ENCODE measurements at regions not wholly inside any gene's neighbourhood (a gene's known extent, or its start where the extent isn't known, plus 50 kb on each side); places are given as distances from the start of the nearest gene placed in this dataset.

- H3K79me2 ChIP-seq (ENCODE audit: insufficient read depth, low read length) = no peaks in the 10 kb centered on the region
- no peak overlapping the region for H2BK15ac ChIP-seq (ENCODE audit: low read depth, low read length)
- H3K23ac ChIP-seq (ENCODE audit: insufficient read length, low read depth, low read length) = no peak overlapping the region
- no peaks in the 10 kb centered on the region for H3K27me3 ChIP-seq (ENCODE audit: insufficient read depth, low read length)
- no peak overlapping the region for H2BK20ac ChIP-seq (ENCODE audit: low read depth, low read length, poor library complexity, severe bottlenecking)
- Mint-ChIP-seq H3K27me3 (ENCODE audit: low read depth) (no peaks in the 10 kb centered on the region), H3K4me1 (peaks cover 16 to 28% of the 10 kb centered on the region in 2 experiments), H3K9me3 (peaks cover 0 to 3% of the 10 kb centered on the region in 2 experiments; a peak in 3 of 5 replicates), H3K4me3 (no peak overlapping the region), H3K27ac (no peak overlapping the region), H3K36me3 (ENCODE audit: insufficient read depth in 1 of 3, low read depth in 3 of 3) (peaks cover 0 to 4% (median 0%) of the 10 kb centered on the region in 3 experiments; a peak in 2 of 7 replicates)
- H4K91ac ChIP-seq (ENCODE audit: insufficient read length, low read depth, low read length) = no peak overlapping the region
- no peak for DNase-seq
- no peak for TF ChIP-seq CTCF (conservative IDR thresholded peaks at IDR 0.05)
- no peak overlapping the region for H3K9ac ChIP-seq (ENCODE audit: extremely low read depth, insufficient read length, low read length)
- no peak overlapping the region for H3K4ac ChIP-seq (ENCODE audit: low read depth, low read length)
- H4K20me1 ChIP-seq (ENCODE audit: control insufficient read depth, insufficient read depth, insufficient read length) = no peaks in the 10 kb centered on the region
- no peaks in the 10 kb centered on the region for H3K23me2 ChIP-seq (ENCODE audit: insufficient read length, low read depth, low read length, poor library complexity, severe bottlenecking)
- H2BK5ac ChIP-seq (ENCODE audit: insufficient read length, low read length) = no peak overlapping the region
- H3K4me1 ChIP-seq (ENCODE audit: insufficient read depth, low read length) = no peaks in the 10 kb centered on the region; the same call in 1 of the 2 replicates
- H2AK5ac ChIP-seq (ENCODE audit: insufficient read length, low read length) = no peak overlapping the region
- no peak overlapping the region for H3K56ac ChIP-seq (ENCODE audit: insufficient read length, low read depth, low read length)
- H3T11ph ChIP-seq (ENCODE audit: low read length) = no peak overlapping the region
- no CpG with 5 or more reads among the region's 2 CpGs for WGBS (ENCODE audit: extremely low coverage, insufficient read length, low lambda C conversion rate)
- H3K9me3 ChIP-seq (ENCODE audit: control insufficient read depth, low read depth, low read length) = no peaks in the 10 kb centered on the region
- H4K8ac ChIP-seq (replicated peaks; ENCODE audit: insufficient read length, low read depth, low read length) = no peak overlapping the region
- no peak overlapping the region for H3K18ac ChIP-seq (ENCODE audit: insufficient read length, low read depth, low read length)
- no peak overlapping the region for H4K5ac ChIP-seq (ENCODE audit: insufficient read length, low read depth, low read length)
- H3K79me1 ChIP-seq (ENCODE audit: insufficient read depth, low read depth, low read length, poor library complexity, severe bottlenecking) = no peaks in the 10 kb centered on the region
- H2BK12ac ChIP-seq (ENCODE audit: insufficient read length, low read depth, low read length) = no peak overlapping the region
- no peak overlapping the region for H3K4me2 ChIP-seq (ENCODE audit: insufficient read depth, insufficient read length, low read length)
- no peak overlapping the region for H3K27ac ChIP-seq (ENCODE audit: insufficient read length, low read depth, low read length)
- no peak overlapping the region for H2BK120ac ChIP-seq (ENCODE audit: low read depth, low read length, poor library complexity, severe bottlenecking)
- H2AFZ ChIP-seq (ENCODE audit: low read length) = no peak overlapping the region
- H3K14ac ChIP-seq (ENCODE audit: insufficient read depth, low read length) = no peak overlapping the region
Observed at GRCh38 chr6:43945768-43946080, 175.7 kb downstream of the VEGFA start.
